B cell (primary cell): ENCODE measurements at regions not wholly inside any gene's neighbourhood (a gene's known extent, or its start where the extent isn't known, plus 50 kb on each side); places are given as distances from the start of the nearest gene placed in this dataset.

Experiments used
- ATAC-seq: fragments of 200-7000 bp; cut with Tn5 transposase; one replicate; pipeline ENCODE4 v1.10.0; 2021; ENCODE audit warnings: low read depth, mild to moderate bottlenecking, moderate number of reproducible peaks, moderate library complexity
- CTCF ChIA-PET: fragments of 350-600 bp; sonication (Branson Sonifier 250); formaldehyde crosslinking; loops from one replicate; lab custom pipeline; 2021; ENCODE audit warnings: antibody characterized with exemption, inconsistent platforms; lab: Charles Lee
- POLR2A ChIA-PET: fragments of 350-600 bp; sonication (Branson Sonifier 250); formaldehyde crosslinking; loops from one replicate; lab custom pipeline; 2021; ENCODE audit warnings: antibody characterized with exemption; lab: Charles Lee
- DNase-seq: peaks from one replicate; pipeline ENCODE4 v3.0.0; 2013
- H2AFZ ChIP-seq: 2 replicates; pipeline ENCODE4 v1.6.1; 2012; ENCODE audit warnings: mild to moderate bottlenecking, low read depth, low read length; ENCODE audit not compliant: insufficient read depth, poor library complexity, severe bottlenecking
- H3K27ac ChIP-seq, 2 donors: 1 replicate in 1 of 2; 2 replicates in 1 of 2; pipeline ENCODE4 v1.5.1; 2012 to 2013; ENCODE audit warnings: low read length in 2 of 2, mild to moderate bottlenecking in 2 of 2, moderate library complexity in 1 of 2
- H3K27me3 ChIP-seq, 4 experiments: fragments of 200-600 bp in 1 of 4; sonication (generic) in 1 of 4; replicated peaks in 1 of 4; 1 replicate in 2 of 4; 2 replicates in 2 of 4; pipeline versions ENCODE4 v1.6.1 to v1.7.0; 2013 to 2016; ENCODE audit warnings: low read length in 3 of 4, mild to moderate bottlenecking in 2 of 4, mixed read lengths in 1 of 4, moderate library complexity in 1 of 4; ENCODE audit not compliant: insufficient read depth in 4 of 4, control insufficient read depth in 3 of 4; ENCODE audit errors: control extremely low read depth in 1 of 4
- H3K36me3 ChIP-seq, 2 experiments: replicated peaks in 1 of 2; 1 replicate in 1 of 2; 2 replicates in 1 of 2; pipeline versions ENCODE4 v1.6.1 to v1.7.1; 2013; ENCODE audit warnings: low read length in 1 of 2; ENCODE audit not compliant: insufficient read depth in 2 of 2, control insufficient read depth in 1 of 2; ENCODE audit errors: control extremely low read depth in 1 of 2, extremely low read depth in 1 of 2
- H3K4me1 ChIP-seq, 2 donors: fragments of 200-600 bp in 1 of 2; sonication (generic) in 1 of 2; 1 replicate in 1 of 2; 2 replicates in 1 of 2; pipeline versions ENCODE4 v1.5.1 to v1.6.1; 2013 to 2017; ENCODE audit warnings: low read length in 2 of 2; ENCODE audit not compliant: control insufficient read depth in 2 of 2, insufficient read depth in 2 of 2
- H3K4me2 ChIP-seq: replicated peaks from 2 replicates; pipeline ENCODE3; 2012; ENCODE audit warnings: mild to moderate bottlenecking, low read depth, low read length; ENCODE audit not compliant: poor library complexity, severe bottlenecking
- H3K4me3 ChIP-seq, 5 experiments: fragments of 200-600 bp in 1 of 5; sonication (generic) in 1 of 5; 1 replicate in 3 of 5; 2 replicates in 2 of 5; pipeline versions ENCODE4 v1.5.1 to v1.7.0; 2011 to 2016; ENCODE audit warnings: low read length in 4 of 5, mild to moderate bottlenecking in 4 of 5, low read depth in 2 of 5, control low read depth in 1 of 5, moderate library complexity in 1 of 5; ENCODE audit not compliant: insufficient read depth in 1 of 5; ENCODE audit errors: control extremely low read depth in 1 of 5, extremely low read depth in 1 of 5
- H3K79me2 ChIP-seq: fragments of 200-600 bp; sonication (generic); one replicate; pipeline ENCODE4 v1.6.0; 2016; ENCODE audit warnings: low read length; ENCODE audit not compliant: control insufficient read depth, insufficient read depth
- H3K9ac ChIP-seq: fragments of 200-600 bp; sonication (generic); 2 replicates; pipeline ENCODE4 v1.6.1; 2017; ENCODE audit warnings: mild to moderate bottlenecking, low read length, moderate library complexity
- H3K9me3 ChIP-seq, 3 donors: one replicate each; pipeline versions ENCODE4 v1.6.1 to v1.7.1; 2013; ENCODE audit warnings: low read length in 2 of 3; ENCODE audit not compliant: control insufficient read depth in 2 of 3, insufficient read depth in 1 of 3; ENCODE audit errors: control extremely low read depth in 1 of 3
- H4K20me1 ChIP-seq: 2 replicates; pipeline ENCODE4 v1.6.0; 2012; ENCODE audit warnings: mild to moderate bottlenecking, low read length; ENCODE audit not compliant: insufficient read depth, control insufficient read depth, poor library complexity, severe bottlenecking
- H3K27ac Mint-ChIP-seq: one replicate; pipeline ENCODE4 v1.8.0; 2021; ENCODE audit warnings: mixed read lengths
- H3K27me3 Mint-ChIP-seq: one replicate; pipeline ENCODE4 v1.8.0; 2021; ENCODE audit warnings: mixed read lengths
- H3K4me1 Mint-ChIP-seq: one replicate; pipeline ENCODE4 v1.8.0; 2021; ENCODE audit warnings: mixed read lengths
- H3K4me3 Mint-ChIP-seq: one replicate; pipeline ENCODE4 v1.8.0; 2021; ENCODE audit warnings: mixed read lengths
- H3K9me3 Mint-ChIP-seq: one replicate; pipeline ENCODE4 v1.8.0; 2022; ENCODE audit warnings: mixed read lengths; ENCODE audit not compliant: insufficient read depth
- CTCF ChIP-seq: fragments of 200-600 bp; IDR thresholded peaks from one replicate; pipeline ENCODE4 v1.8.0; 2022; ENCODE audit warnings: antibody characterized with exemption, mild to moderate bottlenecking
- EZH2 ChIP-seq: IDR thresholded peaks from 2 replicates; pipeline ENCODE4 v1.6.1; 2012; ENCODE audit warnings: borderline replicate concordance, low read depth, mild to moderate bottlenecking, moderate library complexity, low read length; ENCODE audit not compliant: insufficient read depth, poor library complexity, severe bottlenecking
- WGBS: methylation state at CpG from one replicate; pipeline ENCODE4 v1.1.5; 2013; ENCODE audit warnings: missing lambda C conversion rate; ENCODE audit not compliant: insufficient coverage; 5-methylcytosine and 5-hydroxymethylcytosine counted together
- intact Hi-C: fragments of 100-400 bp; cut with micrococcal nuclease; formaldehyde crosslinking; loops from one replicate; pipeline ENCODE4 v1.10.0; 2022

- ATAC-seq (no peak), DNase-seq (no peak)
- ChIA-PET CTCF (no interaction called here), POLR2A (no interaction called here)
- Histone ChIP-seq H3K27me3 (no peaks in the 10 kb centered on the region), H4K20me1 (no peaks in the 10 kb centered on the region), H3K4me1 (no peaks in the 10 kb centered on the region), H3K4me3 (no peak overlapping the region), H2AFZ (no peak overlapping the region), H3K27ac (no peak overlapping the region), H3K9ac (no peak overlapping the region), H3K79me2 (no peaks in the 10 kb centered on the region), H3K36me3 (no peaks in the 10 kb centered on the region), H3K4me2 (no peak overlapping the region), H3K9me3 (peaks cover 0 to 4% (median 0%) of the 10 kb centered on the region in 3 donors)
- no peak for TF ChIP-seq CTCF
- TF ChIP-seq EZH2: no peak
- no peak overlapping the region for H3K4me3 Mint-ChIP-seq
- intact Hi-C loops: no loop called here
- no peak overlapping the region for H3K27ac Mint-ChIP-seq
- WGBS: no CpG with 5 or more reads among the region's 3 CpGs
- H3K27me3 Mint-ChIP-seq: no peaks in the 10 kb centered on the region
- no peaks in the 10 kb centered on the region for H3K4me1 Mint-ChIP-seq
- H3K9me3 Mint-ChIP-seq: peaks cover 5% of the 10 kb centered on the region
Observed at GRCh38 chr7:42549866-42550485, 313.0 kb upstream of the GLI3 start.

- no peaks in the 10 kb centered on the region for H3K4me1 ChIP-seq
- H3K4me2 ChIP-seq: no peak overlapping the region
- H3K27ac ChIP-seq: no peak overlapping the region
- WGBS: 100% methylated on average over 1 of the region's 6 CpGs
- Mint-ChIP-seq H3K4me3 (no peak overlapping the region), H3K27ac (no peak overlapping the region), H3K9me3 (peaks cover 8% of the 10 kb centered on the region), H3K27me3 (no peaks in the 10 kb centered on the region), H3K4me1 (no peaks in the 10 kb centered on the region)
- ChIA-PET POLR2A (no interaction called here), CTCF (no interaction called here)
- H3K79me2 ChIP-seq: no peaks in the 10 kb centered on the region
- intact Hi-C loops: no loop called here
- H4K20me1 ChIP-seq: no peaks in the 10 kb centered on the region
- H3K9me3 ChIP-seq: peaks cover 0 to 3% (median 0%) of the 10 kb centered on the region in 3 donors
- no peaks in the 10 kb centered on the region for H3K36me3 ChIP-seq
- H3K9ac ChIP-seq: no peak overlapping the region
- H3K27me3 ChIP-seq: no peaks in the 10 kb centered on the region
- no peak overlapping the region for H2AFZ ChIP-seq
- no peak for ATAC-seq
- TF ChIP-seq EZH2: no peak
- no peak for TF ChIP-seq CTCF
- no peak overlapping the region for H3K4me3 ChIP-seq
- no peak for DNase-seq
Observed at GRCh38 chr7:42548816-42549611, 312.0 kb upstream of the GLI3 start.
